K562 (cell line): ENCODE measurements at regions not wholly inside any gene's neighbourhood (a gene's known extent, or its start where the extent isn't known, plus 50 kb on each side); places are given as distances from the start of the nearest gene placed in this dataset.

ENCODE experiments used
- ATAC-seq: fragments of 200-7000 bp; cut with Tn5 transposase; 3 replicates; pipeline ENCODE4 v1.9.1; 2020; ENCODE audit warnings: moderate library complexity
- BruUV-seq: library from RNA; stranded (reverse); fragments of 400-500 nt; replicated peaks from 2 replicates; lab custom pipeline; 2021; lab: Mats Ljungman, UMichigan
- CTCF ChIA-PET: fragments of 300-600 bp; formaldehyde crosslinking; extraction: SDS; loops from one replicate; lab custom pipeline; 2021; ENCODE audit warnings: low intra/inter-chr PET ratio; lab: Yijun Ruan, JAX
- POLR2A ChIA-PET: fragments of 300-600, 350-650 bp; sonication (Branson Sonifier 250); formaldehyde crosslinking; extraction: SDS; loops from one replicate; lab custom pipeline; 2021; ENCODE audit warnings: antibody characterized with exemption, inconsistent platforms; lab: Yijun Ruan, JAX
- DNase-seq, 4 experiments: peaks; one replicate each; pipeline versions ENCODE4 v3.0.0 to v3.0.0-alpha.2; 2011 to 2018; ENCODE audit warnings: low spot score in 3 of 4, mixed read lengths in 3 of 4; ENCODE audit errors: extremely low read depth in 1 of 4
- FAIRE-seq: peaks from 2 replicates; lab custom pipeline; 2011; peaks lifted over from hg19 to GRCh38; lab: Jason Lieb, UNC
- H2AFZ ChIP-seq: 2 replicates; pipeline ENCODE4 v1.6.0; 2011; ENCODE audit warnings: low read depth, low read length, control low read depth, inconsistent platforms
- H3K27ac ChIP-seq: fragments of 200-600 bp; 3 replicates; pipeline ENCODE4 v1.8.0; 2011; ENCODE audit warnings: low read depth, mild to moderate bottlenecking, control low read depth, inconsistent platforms, low read length, moderate library complexity, mixed read lengths; ENCODE audit errors: extremely low read depth
- H3K27me3 ChIP-seq, 2 experiments: fragments of 300-600 bp in 1 of 2; 2 replicates in 1 of 2; 3 replicates in 1 of 2; pipeline versions ENCODE4 v1.6.0 to v1.8.0; 2011; ENCODE audit warnings: inconsistent platforms in 2 of 2, low read length in 2 of 2, mild to moderate bottlenecking in 1 of 2, mixed read lengths in 1 of 2, moderate library complexity in 1 of 2; ENCODE audit not compliant: control insufficient read depth in 2 of 2, insufficient read depth in 2 of 2
- H3K36me3 ChIP-seq: fragments of 300-600 bp; 3 replicates; pipeline ENCODE4 v1.8.0; 2011; ENCODE audit warnings: mild to moderate bottlenecking, low read length, inconsistent platforms; ENCODE audit not compliant: control insufficient read depth, insufficient read depth
- H3K4me1 ChIP-seq, 2 experiments: fragments of 200-600 bp in 1 of 2; replicated peaks in 1 of 2; 2 replicates in 1 of 2; 3 replicates in 1 of 2; pipeline versions ENCODE4 v1.5.1 to v1.8.0; 2011; ENCODE audit warnings: inconsistent platforms in 2 of 2, low read length in 2 of 2, mild to moderate bottlenecking in 1 of 2, mixed read lengths in 1 of 2, moderate library complexity in 1 of 2; ENCODE audit not compliant: control insufficient read depth in 2 of 2, insufficient read depth in 2 of 2
- H3K4me2 ChIP-seq: 2 replicates; pipeline ENCODE4 v1.6.1; 2011; ENCODE audit warnings: low read length, control low read depth, inconsistent platforms, mixed read lengths; ENCODE audit not compliant: insufficient read depth
- H3K4me3 ChIP-seq: fragments of 200-600 bp; sonication (generic), shearing (Covaris generic); 2 replicates; pipeline ENCODE4 v1.5.1; 2016; ENCODE audit warnings: control low read depth, inconsistent platforms
- H3K79me2 ChIP-seq: fragments of 200-600 bp; 3 replicates; pipeline ENCODE4 v1.8.0; 2011; ENCODE audit warnings: low read length, inconsistent platforms; ENCODE audit not compliant: control insufficient read depth, insufficient read depth
- H3K9ac ChIP-seq, 2 experiments: 2 replicates each; pipeline versions ENCODE4 v1.6.0 to v1.6.1; 2011; ENCODE audit warnings: low read depth in 2 of 2, low read length in 2 of 2, control low read depth in 1 of 2, inconsistent platforms in 1 of 2, mild to moderate bottlenecking in 1 of 2, mixed read lengths in 1 of 2; ENCODE audit not compliant: insufficient read depth in 1 of 2
- H3K9me1 ChIP-seq: one replicate; pipeline ENCODE4 v1.6.0; 2011; ENCODE audit warnings: inconsistent platforms, mild to moderate bottlenecking, low read length, moderate library complexity; ENCODE audit not compliant: control insufficient read depth, insufficient read depth
- H3K9me3 ChIP-seq: replicated peaks from 2 replicates; pipeline ENCODE4 v1.5.1; 2011; ENCODE audit warnings: low read depth, low read length, inconsistent platforms; ENCODE audit not compliant: control insufficient read depth, insufficient read depth
- H4K20me1 ChIP-seq: replicated peaks from 2 replicates; pipeline ENCODE4 v1.6.1; 2011; ENCODE audit warnings: low read length, inconsistent platforms, mixed read lengths; ENCODE audit not compliant: control insufficient read depth, insufficient read depth
- CCNT2 ChIP-seq: IDR thresholded peaks from 2 replicates; pipeline ENCODE4 v1.6.1; 2011; ENCODE audit warnings: borderline replicate concordance, low read depth, mild to moderate bottlenecking, moderate library complexity, mixed read lengths, low read length; ENCODE audit not compliant: insufficient read length; ENCODE audit errors: extremely low read depth
- HDAC6 ChIP-seq: IDR thresholded peaks from 2 replicates; pipeline ENCODE4 v1.6.1; 2012; ENCODE audit warnings: low read depth, mild to moderate bottlenecking, control low read depth, inconsistent platforms, low read length, moderate library complexity
- LARP7 ChIP-seq: fragments of 450-650 bp; IDR thresholded peaks from 2 replicates; pipeline ENCODE4 v1.6.1; 2016
- SIRT6 ChIP-seq: IDR thresholded peaks from one replicate; pipeline ENCODE4 v1.6.1; 2012; ENCODE audit warnings: low read depth, mild to moderate bottlenecking, control low read depth, inconsistent platforms, low read length, moderate library complexity
- SRF ChIP-seq, 2 experiments: fragments of 250-450, 450-650 bp in 1 of 2; sonication (Bioruptor Pico) in 1 of 2; sonication (generic) in 1 of 2; formaldehyde crosslinking; IDR thresholded peaks; 2 replicates each; pipeline versions ENCODE4 v1.5.0 to v1.5.1; 2020 to 2022; ENCODE audit warnings: mild to moderate bottlenecking in 1 of 2, missing genetic modification reagents in 1 of 2
- TAF9B ChIP-seq: fragments of 450-650 bp; IDR thresholded peaks from 2 replicates; pipeline ENCODE4 v1.6.1; 2018; ENCODE audit warnings: mild to moderate bottlenecking; ENCODE audit not compliant: partially characterized antibody
- TBP ChIP-seq: optimal IDR thresholded peaks from 2 replicates; pipeline ENCODE3; 2011; ENCODE audit warnings: low read depth, low read length, improper control_type of control experiment
- ZFP36 ChIP-seq: fragments of 150-350 bp; IDR thresholded peaks from 2 replicates; pipeline ENCODE4 v1.6.1; 2018; ENCODE audit warnings: low read length, low read depth; ENCODE audit not compliant: partially characterized antibody
- ZNF232 ChIP-seq: sonication (generic); formaldehyde crosslinking; IDR thresholded peaks from 2 replicates; pipeline ENCODE4 v1.8.0; 2022; ENCODE audit warnings: mild to moderate bottlenecking, missing genetic modification reagents
- ZNF695 ChIP-seq: fragments of 450-650 bp; formaldehyde crosslinking; IDR thresholded peaks from 2 replicates; pipeline ENCODE4 v1.4.0; 2020; ENCODE audit warnings: mild to moderate bottlenecking, moderate library complexity
- WGBS: fragments of 100-300 bp; shearing (Covaris generic); methylation state at CpG from one replicate; pipeline ENCODE4 v1.1.6; 2016; ENCODE audit warnings: low coverage, mixed read lengths; ENCODE audit not compliant: insufficient coverage; ENCODE audit errors: missing lambda C conversion rate; 5-methylcytosine and 5-hydroxymethylcytosine counted together
- in situ Hi-C: fragments of 300-500 bp; cut with MboI; formaldehyde crosslinking; loops from 4 replicates; pipeline ENCODE4 v1.15.0; 2018; ENCODE audit warnings: inconsistent platforms, mixed read lengths
- intact Hi-C: fragments of 100-400 bp; cut with micrococcal nuclease; formaldehyde crosslinking; loops from 2 replicates; pipeline ENCODE4 v1.14.2; 2022
- TF ChIP-seq, protein P1 (sequence below), 2 experiments: fragments of 150-350 bp in 1 of 2; IDR thresholded peaks; 2 replicates each; pipeline ENCODE4 v1.6.1; 2012 to 2016; ENCODE audit warnings: low read depth in 2 of 2, low read length in 2 of 2, mild to moderate bottlenecking in 1 of 2, moderate library complexity in 1 of 2
- TF ChIP-seq, protein P2 (sequence below): fragments of 200-800 bp; sonication (Bioruptor generic); IDR thresholded peaks from 2 replicates; pipeline ENCODE4 v1.6.1; 2017; ENCODE audit warnings: missing genetic modification characterization, missing compliant biosample characterization
- TF ChIP-seq, protein P3 (sequence below): sonication (generic); formaldehyde crosslinking; IDR thresholded peaks from 2 replicates; pipeline ENCODE4 v1.4.0; 2020; ENCODE audit warnings: mild to moderate bottlenecking, missing genetic modification reagents

DNA sequence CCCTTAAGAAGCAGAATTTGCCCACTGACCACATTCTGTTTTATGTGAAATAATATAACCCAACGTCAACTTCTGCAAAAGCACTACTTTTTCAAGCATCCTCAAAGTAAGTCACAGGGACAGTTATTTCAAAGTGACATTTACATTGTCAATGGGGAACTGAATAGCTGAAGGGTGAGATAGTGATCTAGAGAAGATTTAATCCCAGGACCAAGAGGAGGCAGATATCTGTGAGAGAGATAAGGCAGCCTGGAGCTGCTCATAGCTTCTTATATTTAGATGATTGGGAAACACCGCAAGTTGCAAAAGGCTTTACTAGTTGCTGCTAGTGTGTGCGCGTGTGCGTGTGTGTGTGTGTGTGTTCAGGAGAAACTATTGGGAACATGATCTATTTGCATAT is 210.4 kb upstream of the RFX3 start:
- H3K9ac ChIP-seq = no peak overlapping the region
- H3K27ac ChIP-seq = no peak overlapping the region
- in situ Hi-C loops = loop anchor here (10.0 to 25.0 kb wide), 2 partner anchors 379 to 626 kb away; no protein-coding TSS in a partner anchor
- 23% methylated on average over 5 of the region's 5 CpGs for WGBS
- ChIA-PET POLR2A (no interaction called here), CTCF (no interaction called here)
- DNase-seq (no peak), ATAC-seq (no peak), FAIRE-seq (no peak)
- H2AFZ ChIP-seq = no peak overlapping the region
- no peaks in the 10 kb centered on the region for H3K79me2 ChIP-seq
- BruUV-seq = no TSS peak
- no peaks in the 10 kb centered on the region; a peak in 1 of 5 replicates for H3K4me1 ChIP-seq
- H3K4me3 ChIP-seq = no peak overlapping the region
- no peak overlapping the region for H3K4me2 ChIP-seq
- H4K20me1 ChIP-seq = no peaks in the 10 kb centered on the region
- no peaks in the 10 kb centered on the region for H3K27me3 ChIP-seq
- intact Hi-C loops = no loop called here
- H3K9me3 ChIP-seq = no peaks in the 10 kb centered on the region
- H3K9me1 ChIP-seq = no peaks in the 10 kb centered on the region
- TF ChIP-seq LARP7 (no peak), HDAC6 (no peak), CCNT2 (no peak), TAF9B (no peak), ZNF232 (no peak), SIRT6 (no peak), SRF (CRISPR knock-in tag; IDR thresholded peaks at IDR 0.05) (no peak), TBP (no peak), ZFP36 (no peak), ZNF695 (CRISPR knock-in tag) (no peak)
- TF ChIP-seq, protein P1, sequence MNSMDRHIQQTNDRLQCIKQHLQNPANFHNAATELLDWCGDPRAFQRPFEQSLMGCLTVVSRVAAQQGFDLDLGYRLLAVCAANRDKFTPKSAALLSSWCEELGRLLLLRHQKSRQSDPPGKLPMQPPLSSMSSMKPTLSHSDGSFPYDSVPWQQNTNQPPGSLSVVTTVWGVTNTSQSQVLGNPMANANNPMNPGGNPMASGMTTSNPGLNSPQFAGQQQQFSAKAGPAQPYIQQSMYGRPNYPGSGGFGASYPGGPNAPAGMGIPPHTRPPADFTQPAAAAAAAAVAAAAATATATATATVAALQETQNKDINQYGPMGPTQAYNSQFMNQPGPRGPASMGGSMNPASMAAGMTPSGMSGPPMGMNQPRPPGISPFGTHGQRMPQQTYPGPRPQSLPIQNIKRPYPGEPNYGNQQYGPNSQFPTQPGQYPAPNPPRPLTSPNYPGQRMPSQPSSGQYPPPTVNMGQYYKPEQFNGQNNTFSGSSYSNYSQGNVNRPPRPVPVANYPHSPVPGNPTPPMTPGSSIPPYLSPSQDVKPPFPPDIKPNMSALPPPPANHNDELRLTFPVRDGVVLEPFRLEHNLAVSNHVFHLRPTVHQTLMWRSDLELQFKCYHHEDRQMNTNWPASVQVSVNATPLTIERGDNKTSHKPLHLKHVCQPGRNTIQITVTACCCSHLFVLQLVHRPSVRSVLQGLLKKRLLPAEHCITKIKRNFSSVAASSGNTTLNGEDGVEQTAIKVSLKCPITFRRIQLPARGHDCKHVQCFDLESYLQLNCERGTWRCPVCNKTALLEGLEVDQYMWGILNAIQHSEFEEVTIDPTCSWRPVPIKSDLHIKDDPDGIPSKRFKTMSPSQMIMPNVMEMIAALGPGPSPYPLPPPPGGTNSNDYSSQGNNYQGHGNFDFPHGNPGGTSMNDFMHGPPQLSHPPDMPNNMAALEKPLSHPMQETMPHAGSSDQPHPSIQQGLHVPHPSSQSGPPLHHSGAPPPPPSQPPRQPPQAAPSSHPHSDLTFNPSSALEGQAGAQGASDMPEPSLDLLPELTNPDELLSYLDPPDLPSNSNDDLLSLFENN (IDR thresholded peaks at IDR 0.05; ENCODE audit: low read depth in 2 of 2, low read length in 2 of 2) = no peak
- TF ChIP-seq, protein P2, sequence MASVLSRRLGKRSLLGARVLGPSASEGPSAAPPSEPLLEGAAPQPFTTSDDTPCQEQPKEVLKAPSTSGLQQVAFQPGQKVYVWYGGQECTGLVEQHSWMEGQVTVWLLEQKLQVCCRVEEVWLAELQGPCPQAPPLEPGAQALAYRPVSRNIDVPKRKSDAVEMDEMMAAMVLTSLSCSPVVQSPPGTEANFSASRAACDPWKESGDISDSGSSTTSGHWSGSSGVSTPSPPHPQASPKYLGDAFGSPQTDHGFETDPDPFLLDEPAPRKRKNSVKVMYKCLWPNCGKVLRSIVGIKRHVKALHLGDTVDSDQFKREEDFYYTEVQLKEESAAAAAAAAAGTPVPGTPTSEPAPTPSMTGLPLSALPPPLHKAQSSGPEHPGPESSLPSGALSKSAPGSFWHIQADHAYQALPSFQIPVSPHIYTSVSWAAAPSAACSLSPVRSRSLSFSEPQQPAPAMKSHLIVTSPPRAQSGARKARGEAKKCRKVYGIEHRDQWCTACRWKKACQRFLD (CRISPR knock-in tag) = no peak
- TF ChIP-seq, protein P3, sequence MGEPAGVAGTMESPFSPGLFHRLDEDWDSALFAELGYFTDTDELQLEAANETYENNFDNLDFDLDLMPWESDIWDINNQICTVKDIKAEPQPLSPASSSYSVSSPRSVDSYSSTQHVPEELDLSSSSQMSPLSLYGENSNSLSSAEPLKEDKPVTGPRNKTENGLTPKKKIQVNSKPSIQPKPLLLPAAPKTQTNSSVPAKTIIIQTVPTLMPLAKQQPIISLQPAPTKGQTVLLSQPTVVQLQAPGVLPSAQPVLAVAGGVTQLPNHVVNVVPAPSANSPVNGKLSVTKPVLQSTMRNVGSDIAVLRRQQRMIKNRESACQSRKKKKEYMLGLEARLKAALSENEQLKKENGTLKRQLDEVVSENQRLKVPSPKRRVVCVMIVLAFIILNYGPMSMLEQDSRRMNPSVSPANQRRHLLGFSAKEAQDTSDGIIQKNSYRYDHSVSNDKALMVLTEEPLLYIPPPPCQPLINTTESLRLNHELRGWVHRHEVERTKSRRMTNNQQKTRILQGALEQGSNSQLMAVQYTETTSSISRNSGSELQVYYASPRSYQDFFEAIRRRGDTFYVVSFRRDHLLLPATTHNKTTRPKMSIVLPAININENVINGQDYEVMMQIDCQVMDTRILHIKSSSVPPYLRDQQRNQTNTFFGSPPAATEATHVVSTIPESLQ = no peak
- TF ChIP-seq, all 486 proteins: peak for 0
- no peaks in the 10 kb centered on the region for H3K36me3 ChIP-seq
